WTC11 (cell line): ENCODE measurements at regions not wholly inside any gene's neighbourhood (a gene's known extent, or its start where the extent isn't known, plus 50 kb on each side); places are given as distances from the start of the nearest gene placed in this dataset.

Experiments
- ATAC-seq: fragments of 200-7000 bp; cut with Tn5 transposase; 2 replicates; pipeline ENCODE4 v1.10.0; 2021; ENCODE audit warnings: mild to moderate bottlenecking, moderate library complexity
- CTCF ChIA-PET: fragments of 300-600 bp; sonication (Branson Sonifier 250); formaldehyde crosslinking; loops from one replicate; lab custom pipeline; 2021; ENCODE audit warnings: antibody characterized with exemption; lab: Charles Lee
- POLR2A ChIA-PET: fragments of 350-600 bp; sonication (Branson Sonifier 250); formaldehyde crosslinking; loops from one replicate; lab custom pipeline; 2021; ENCODE audit warnings: antibody characterized with exemption; lab: Charles Lee
- DNase-seq: peaks from one replicate; pipeline ENCODE4 v3.0.0; 2021; ENCODE audit warnings: low spot score
- H3K27ac Mint-ChIP-seq: 2 replicates; pipeline ENCODE4 v1.8.0; 2021; ENCODE audit warnings: mixed read lengths
- H3K27me3 Mint-ChIP-seq: 2 replicates; pipeline ENCODE4 v1.8.0; 2021; ENCODE audit warnings: low read depth, mild to moderate bottlenecking, moderate library complexity, mixed read lengths
- H3K36me3 Mint-ChIP-seq: 2 replicates; pipeline ENCODE4 v1.8.0; 2021; ENCODE audit warnings: mixed read lengths
- H3K4me1 Mint-ChIP-seq: 2 replicates; pipeline ENCODE4 v1.8.0; 2022; ENCODE audit warnings: mixed read lengths
- H3K4me3 Mint-ChIP-seq: 2 replicates; pipeline ENCODE4 v1.8.0; 2021; ENCODE audit warnings: mild to moderate bottlenecking, moderate library complexity, mixed read lengths
- H3K9me3 Mint-ChIP-seq: 2 replicates; pipeline ENCODE4 v1.8.0; 2021; ENCODE audit warnings: mixed read lengths
- CREB1 ChIP-seq: sonication (generic); formaldehyde crosslinking; IDR thresholded peaks from 2 replicates; pipeline ENCODE4 v1.8.0; 2023; ENCODE audit warnings: mild to moderate bottlenecking, missing genetic modification reagents
- ERG ChIP-seq: fragments of 250-450 bp; sonication (Bioruptor Pico); IDR thresholded peaks from 2 replicates; pipeline ENCODE4 v1.8.0; 2021; ENCODE audit warnings: mild to moderate bottlenecking
- FOXK1 ChIP-seq: sonication (generic); formaldehyde crosslinking; IDR thresholded peaks from 2 replicates; pipeline ENCODE4 v1.8.0; 2022; ENCODE audit warnings: mild to moderate bottlenecking, moderate library complexity, missing genetic modification reagents
- FOXP4 ChIP-seq: sonication (generic); formaldehyde crosslinking; IDR thresholded peaks from 2 replicates; pipeline ENCODE4 v1.8.0; 2022; ENCODE audit warnings: mild to moderate bottlenecking, missing genetic modification reagents
- JUN ChIP-seq: sonication (generic); formaldehyde crosslinking; IDR thresholded peaks from 2 replicates; pipeline ENCODE4 v1.8.0; 2023; ENCODE audit warnings: mild to moderate bottlenecking, missing genetic modification reagents
- MXD4 ChIP-seq: fragments of 250-450 bp; sonication (Bioruptor Pico); IDR thresholded peaks from 2 replicates; pipeline ENCODE4 v1.8.0; 2021; ENCODE audit warnings: mild to moderate bottlenecking, moderate library complexity, borderline replicate concordance
- NFATC4 ChIP-seq: fragments of 250-450 bp; sonication (Bioruptor Pico); IDR thresholded peaks from 2 replicates; pipeline ENCODE4 v1.9.0; 2021; ENCODE audit warnings: mild to moderate bottlenecking
- OVOL2 ChIP-seq: fragments of 250-450 bp; sonication (Bioruptor Pico); IDR thresholded peaks from 2 replicates; pipeline ENCODE4 v1.9.0; 2021; ENCODE audit warnings: mild to moderate bottlenecking, borderline replicate concordance
- PRDM15 ChIP-seq: sonication (generic); formaldehyde crosslinking; IDR thresholded peaks from 2 replicates; pipeline ENCODE4 v1.8.0; 2022; ENCODE audit warnings: missing genetic modification reagents
- SP1 ChIP-seq: sonication (generic); formaldehyde crosslinking; conservative IDR thresholded peaks from 2 replicates; pipeline ENCODE4 v1.8.1; 2022; ENCODE audit warnings: missing genetic modification reagents
- ZNF138 ChIP-seq: sonication (generic); formaldehyde crosslinking; conservative IDR thresholded peaks from 2 replicates; pipeline ENCODE4 v1.8.1; 2022; ENCODE audit warnings: mild to moderate bottlenecking, moderate library complexity, missing genetic modification reagents
- ZNF317 ChIP-seq: sonication (generic); formaldehyde crosslinking; IDR thresholded peaks from 2 replicates; pipeline ENCODE4 v1.8.1; 2023; ENCODE audit warnings: low read depth, mild to moderate bottlenecking, moderate library complexity, missing genetic modification reagents, borderline replicate concordance
- ZNF671 ChIP-seq: fragments of 250-450 bp; sonication (Bioruptor Pico); IDR thresholded peaks from 2 replicates; pipeline ENCODE4 v1.8.0; 2021; ENCODE audit warnings: mild to moderate bottlenecking
- TF ChIP-seq, protein P1 (sequence below): fragments of 250-450 bp; sonication (Bioruptor Pico); IDR thresholded peaks from 2 replicates; pipeline ENCODE4 v1.9.0; 2021; ENCODE audit warnings: mild to moderate bottlenecking
- TF ChIP-seq, protein P2 (sequence below): sonication (generic); formaldehyde crosslinking; IDR thresholded peaks from 2 replicates; pipeline ENCODE4 v1.8.1; 2022; ENCODE audit warnings: mild to moderate bottlenecking, missing genetic modification reagents, moderate library complexity, borderline replicate concordance
- TF ChIP-seq, protein P3 (sequence below): sonication (generic); formaldehyde crosslinking; IDR thresholded peaks from 2 replicates; pipeline ENCODE4 v1.8.1; 2022; ENCODE audit warnings: missing genetic modification reagents, borderline replicate concordance
- TF ChIP-seq, protein P4 (sequence below): sonication (generic); formaldehyde crosslinking; conservative IDR thresholded peaks from 2 replicates; pipeline ENCODE4 v1.8.1; 2022; ENCODE audit warnings: mild to moderate bottlenecking, missing genetic modification reagents

DNA sequence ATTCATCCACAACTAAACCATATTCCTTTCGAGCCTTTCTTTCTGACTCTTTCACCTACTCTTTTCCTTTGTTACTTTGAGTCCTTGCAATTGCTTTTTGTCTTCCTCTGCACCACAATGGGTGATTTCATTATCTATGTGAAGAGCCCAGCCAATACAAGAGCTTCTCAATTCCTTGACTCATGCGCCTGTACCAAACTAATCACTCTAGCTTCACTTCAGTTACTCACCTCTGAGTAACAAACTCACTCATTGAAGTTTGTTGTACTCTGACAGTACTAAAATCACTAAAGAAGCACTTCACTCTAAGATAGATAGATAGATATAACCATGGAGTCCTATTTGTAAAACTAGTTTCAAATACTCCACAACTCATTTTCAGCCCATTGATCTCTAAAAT lies 191.7 kb upstream of the EPHA5 start:
- POLR2A ChIA-PET = no interaction called here
- CTCF ChIA-PET = no interaction called here
- no peaks in the 10 kb centered on the region for H3K36me3 Mint-ChIP-seq
- H3K27ac Mint-ChIP-seq = no peak overlapping the region
- no peaks in the 10 kb centered on the region for H3K27me3 Mint-ChIP-seq
- ATAC-seq = no peak
- peaks cover 6% of the 10 kb centered on the region; the same call in 1 of the 2 replicates for H3K9me3 Mint-ChIP-seq
- TF ChIP-seq, protein P1, sequence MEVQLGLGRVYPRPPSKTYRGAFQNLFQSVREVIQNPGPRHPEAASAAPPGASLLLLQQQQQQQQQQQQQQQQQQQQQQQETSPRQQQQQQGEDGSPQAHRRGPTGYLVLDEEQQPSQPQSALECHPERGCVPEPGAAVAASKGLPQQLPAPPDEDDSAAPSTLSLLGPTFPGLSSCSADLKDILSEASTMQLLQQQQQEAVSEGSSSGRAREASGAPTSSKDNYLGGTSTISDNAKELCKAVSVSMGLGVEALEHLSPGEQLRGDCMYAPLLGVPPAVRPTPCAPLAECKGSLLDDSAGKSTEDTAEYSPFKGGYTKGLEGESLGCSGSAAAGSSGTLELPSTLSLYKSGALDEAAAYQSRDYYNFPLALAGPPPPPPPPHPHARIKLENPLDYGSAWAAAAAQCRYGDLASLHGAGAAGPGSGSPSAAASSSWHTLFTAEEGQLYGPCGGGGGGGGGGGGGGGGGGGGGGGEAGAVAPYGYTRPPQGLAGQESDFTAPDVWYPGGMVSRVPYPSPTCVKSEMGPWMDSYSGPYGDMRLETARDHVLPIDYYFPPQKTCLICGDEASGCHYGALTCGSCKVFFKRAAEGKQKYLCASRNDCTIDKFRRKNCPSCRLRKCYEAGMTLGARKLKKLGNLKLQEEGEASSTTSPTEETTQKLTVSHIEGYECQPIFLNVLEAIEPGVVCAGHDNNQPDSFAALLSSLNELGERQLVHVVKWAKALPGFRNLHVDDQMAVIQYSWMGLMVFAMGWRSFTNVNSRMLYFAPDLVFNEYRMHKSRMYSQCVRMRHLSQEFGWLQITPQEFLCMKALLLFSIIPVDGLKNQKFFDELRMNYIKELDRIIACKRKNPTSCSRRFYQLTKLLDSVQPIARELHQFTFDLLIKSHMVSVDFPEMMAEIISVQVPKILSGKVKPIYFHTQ (CRISPR knock-in tag) = no peak
- no peak for TF ChIP-seq PRDM15 (CRISPR knock-in tag)
- no peak for TF ChIP-seq SP1
- TF ChIP-seq FOXK1 = no peak
- no peak for TF ChIP-seq OVOL2
- TF ChIP-seq NFATC4 = no peak
- no peak for TF ChIP-seq ERG (CRISPR knock-in tag)
- no peak for DNase-seq
- no peak overlapping the region for H3K4me3 Mint-ChIP-seq
- H3K4me1 Mint-ChIP-seq = no peaks in the 10 kb centered on the region

GRCh38 chr4:65845199-65845773 lies 175.0 kb upstream of the EPHA5 start:
- H3K4me3 Mint-ChIP-seq = no peak overlapping the region
- H3K27ac Mint-ChIP-seq = no peak overlapping the region
- POLR2A ChIA-PET = no interaction called here
- DNase-seq = no peak
- CTCF ChIA-PET = no interaction called here
- H3K36me3 Mint-ChIP-seq = no peaks in the 10 kb centered on the region
- no peaks in the 10 kb centered on the region for H3K9me3 Mint-ChIP-seq
- peaks cover 19% of the 10 kb centered on the region for H3K4me1 Mint-ChIP-seq
- no peaks in the 10 kb centered on the region for H3K27me3 Mint-ChIP-seq
- ATAC-seq = no peak
- no peak for TF ChIP-seq ZNF671
- TF ChIP-seq FOXP4 = no peak
- no peak for TF ChIP-seq SP1
- no peak for TF ChIP-seq ZNF138 (CRISPR knock-in tag)
- no peak for TF ChIP-seq CREB1 (CRISPR knock-in tag)
- no peak for TF ChIP-seq JUN
- TF ChIP-seq, protein P2, sequence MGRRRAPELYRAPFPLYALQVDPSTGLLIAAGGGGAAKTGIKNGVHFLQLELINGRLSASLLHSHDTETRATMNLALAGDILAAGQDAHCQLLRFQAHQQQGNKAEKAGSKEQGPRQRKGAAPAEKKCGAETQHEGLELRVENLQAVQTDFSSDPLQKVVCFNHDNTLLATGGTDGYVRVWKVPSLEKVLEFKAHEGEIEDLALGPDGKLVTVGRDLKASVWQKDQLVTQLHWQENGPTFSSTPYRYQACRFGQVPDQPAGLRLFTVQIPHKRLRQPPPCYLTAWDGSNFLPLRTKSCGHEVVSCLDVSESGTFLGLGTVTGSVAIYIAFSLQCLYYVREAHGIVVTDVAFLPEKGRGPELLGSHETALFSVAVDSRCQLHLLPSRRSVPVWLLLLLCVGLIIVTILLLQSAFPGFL (CRISPR knock-in tag) = no peak
- TF ChIP-seq ZNF317 (CRISPR knock-in tag) = no peak
- no peak for TF ChIP-seq PRDM15 (CRISPR knock-in tag)
- no peak for TF ChIP-seq MXD4 (CRISPR knock-in tag)
- TF ChIP-seq, protein P3, sequence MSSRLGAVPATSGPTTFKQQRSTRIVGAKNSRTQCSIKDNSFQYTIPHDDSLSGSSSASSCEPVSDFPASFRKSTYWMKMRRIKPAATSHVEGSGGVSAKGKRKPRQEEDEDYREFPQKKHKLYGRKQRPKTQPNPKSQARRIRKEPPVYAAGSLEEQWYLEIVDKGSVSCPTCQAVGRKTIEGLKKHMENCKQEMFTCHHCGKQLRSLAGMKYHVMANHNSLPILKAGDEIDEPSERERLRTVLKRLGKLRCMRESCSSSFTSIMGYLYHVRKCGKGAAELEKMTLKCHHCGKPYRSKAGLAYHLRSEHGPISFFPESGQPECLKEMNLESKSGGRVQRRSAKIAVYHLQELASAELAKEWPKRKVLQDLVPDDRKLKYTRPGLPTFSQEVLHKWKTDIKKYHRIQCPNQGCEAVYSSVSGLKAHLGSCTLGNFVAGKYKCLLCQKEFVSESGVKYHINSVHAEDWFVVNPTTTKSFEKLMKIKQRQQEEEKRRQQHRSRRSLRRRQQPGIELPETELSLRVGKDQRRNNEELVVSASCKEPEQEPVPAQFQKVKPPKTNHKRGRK (CRISPR knock-in tag) = no peak
- TF ChIP-seq, protein P4, sequence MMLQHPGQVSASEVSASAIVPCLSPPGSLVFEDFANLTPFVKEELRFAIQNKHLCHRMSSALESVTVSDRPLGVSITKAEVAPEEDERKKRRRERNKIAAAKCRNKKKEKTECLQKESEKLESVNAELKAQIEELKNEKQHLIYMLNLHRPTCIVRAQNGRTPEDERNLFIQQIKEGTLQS (CRISPR knock-in tag) = no peak
- TF ChIP-seq NFATC4 = no peak
